Colon (tissue), 2 donors: ENCODE measurements at regions not wholly inside any gene's neighbourhood (a gene's known extent, or its start where the extent isn't known, plus 50 kb on each side); places are given as distances from the start of the nearest gene placed in this dataset.
A peak's percentile ranks its signal among the peaks of the same experiment; 100 is the strongest.

Experiments
- FAIRE-seq: peaks from 2 replicates; lab custom pipeline; 2012; peaks lifted over from hg19 to GRCh38; lab: Jason Lieb, UNC
- donor health status: control.
- donor health status: control.

- no peak for FAIRE-seq
Measured at GRCh38 chr18:60555625-60556024, 183.1 kb upstream of the MC4R start.

- no peak for FAIRE-seq
Measured at GRCh38 chr18:60556326-60556725, 183.8 kb upstream of the MC4R start.

GRCh38 chr18:60560071-60560470 lies 187.5 kb upstream of the MC4R start:
- no peak for FAIRE-seq

- no peak for FAIRE-seq
Measured at GRCh38 chr18:60563082-60563481, 190.5 kb upstream of the MC4R start.

DNA sequence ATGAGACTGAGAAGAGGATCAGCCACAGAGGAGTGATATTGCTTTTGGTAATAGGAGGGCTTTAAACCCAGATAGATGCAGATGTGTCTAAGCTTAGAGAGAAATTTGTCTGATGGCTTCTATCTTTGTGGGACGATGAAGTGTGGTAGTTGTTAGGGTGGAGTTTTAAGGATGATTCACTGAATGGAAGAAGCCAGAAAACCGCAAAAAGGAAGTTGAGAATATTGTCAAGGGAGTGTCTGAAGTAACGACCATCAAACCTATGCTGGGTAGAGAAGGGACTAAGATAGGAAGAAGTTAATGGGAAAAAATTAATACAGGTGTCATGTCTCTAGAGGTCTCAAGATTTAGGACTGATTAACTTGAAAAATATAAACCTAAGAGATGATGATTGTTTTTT lies 195.6 kb upstream of the MC4R start:
- no peak for FAIRE-seq

GRCh38 chr18:60570172-60570571 lies 197.6 kb upstream of the MC4R start:
- FAIRE-seq = no peak

GRCh38 chr18:60577457-60577856 lies 204.9 kb upstream of the MC4R start:
- FAIRE-seq = no peak

DNA sequence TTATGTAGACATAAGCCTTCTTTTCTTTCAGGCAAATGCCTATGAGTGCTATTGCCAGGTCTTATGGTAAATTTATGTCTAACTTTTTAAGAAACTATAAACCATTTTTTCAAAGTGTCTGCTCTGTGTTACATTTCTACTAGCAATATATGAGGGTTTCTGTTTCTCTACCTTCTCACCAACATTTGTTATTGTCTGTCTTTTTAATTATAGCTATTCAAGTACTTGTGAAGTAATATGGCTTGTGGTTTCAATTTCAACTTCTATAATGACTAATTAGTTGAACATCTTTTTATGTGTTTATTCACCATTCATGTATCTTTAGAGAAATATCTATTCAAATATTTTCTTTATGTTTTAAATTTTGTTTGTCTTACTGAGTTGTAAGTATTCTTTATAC lies 213.1 kb upstream of the MC4R start:
- FAIRE-seq = peak; percentile 36

DNA sequence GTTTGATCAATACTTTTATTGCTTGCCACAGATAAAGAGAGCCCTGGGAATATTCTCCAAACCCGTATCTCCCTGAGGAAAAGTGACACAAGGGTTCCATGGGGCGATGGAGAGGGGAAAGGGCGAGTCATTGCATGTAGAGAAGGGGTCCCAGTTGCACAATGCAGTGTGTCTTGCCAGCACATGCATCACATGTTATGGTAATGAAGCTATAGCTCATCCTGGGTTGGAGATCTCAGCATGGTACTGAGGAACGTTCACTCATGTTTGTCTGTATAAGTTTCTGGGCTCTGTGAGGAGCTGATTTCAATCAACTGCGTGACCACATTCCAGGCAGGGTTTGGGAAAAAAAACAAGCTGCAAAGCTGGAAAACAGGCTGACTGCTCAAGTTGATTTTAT lies 220.7 kb upstream of the MC4R start:
- FAIRE-seq = no peak

- no peak for FAIRE-seq
Measured at GRCh38 chr18:60596928-60597327, 224.4 kb upstream of the MC4R start.

DNA sequence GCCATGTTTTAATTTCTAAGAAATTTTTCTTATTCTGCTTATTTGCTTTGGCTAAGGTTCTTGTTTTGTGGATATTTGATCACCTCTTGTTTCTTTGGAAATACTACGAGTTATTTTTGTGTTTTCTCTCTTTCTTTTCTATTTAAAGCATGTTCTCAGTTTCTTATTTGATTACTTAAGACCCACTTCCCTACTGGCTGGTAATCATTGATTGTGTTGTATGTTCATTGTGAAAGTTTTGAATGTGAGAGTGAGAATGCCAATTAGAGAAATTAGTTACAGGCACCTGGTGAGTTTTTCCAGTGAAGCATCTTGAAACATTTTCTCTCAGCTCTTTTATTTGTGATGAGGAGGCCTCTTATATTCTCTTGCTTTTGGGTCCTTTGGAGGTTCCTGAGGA lies 226.7 kb upstream of the MC4R start:
- no peak for FAIRE-seq

- FAIRE-seq = no peak
Measured at GRCh38 chr18:60599995-60600394, 227.4 kb upstream of the MC4R start.

- no peak for FAIRE-seq
Measured at GRCh38 chr18:60601249-60601648, 228.7 kb upstream of the MC4R start.

GRCh38 chr18:60623331-60623730 lies 250.8 kb upstream of the MC4R start:
- no peak for FAIRE-seq

- no peak for FAIRE-seq
Measured at GRCh38 chr18:60624207-60624606, 251.6 kb upstream of the MC4R start.

DNA sequence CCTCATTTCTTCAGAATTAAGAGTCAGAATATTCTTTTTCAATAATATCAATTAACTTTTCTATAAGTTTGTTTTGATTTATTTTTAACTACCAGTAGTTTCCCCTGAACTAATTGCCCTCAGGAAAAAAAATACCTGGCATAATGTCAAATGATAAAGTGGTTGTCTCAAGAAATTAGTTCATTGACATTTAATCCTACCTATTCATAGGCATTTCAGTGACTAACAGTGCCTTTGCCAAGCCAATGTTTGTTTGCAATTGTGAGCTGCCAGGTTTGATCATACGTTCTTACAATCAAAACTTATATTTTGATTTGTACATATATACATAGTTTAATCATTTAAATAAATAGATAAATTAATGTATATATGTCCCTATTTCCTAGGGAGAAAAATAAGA lies 267.3 kb upstream of the MC4R start:
- FAIRE-seq = no peak

GRCh38 chr18:60643009-60643408 lies 270.4 kb upstream of the MC4R start:
- FAIRE-seq = no peak

GRCh38 chr18:60646725-60647124 lies 274.1 kb upstream of the MC4R start:
- no peak for FAIRE-seq

GRCh38 chr18:60649107-60649506 lies 276.5 kb upstream of the MC4R start:
- FAIRE-seq = no peak

DNA sequence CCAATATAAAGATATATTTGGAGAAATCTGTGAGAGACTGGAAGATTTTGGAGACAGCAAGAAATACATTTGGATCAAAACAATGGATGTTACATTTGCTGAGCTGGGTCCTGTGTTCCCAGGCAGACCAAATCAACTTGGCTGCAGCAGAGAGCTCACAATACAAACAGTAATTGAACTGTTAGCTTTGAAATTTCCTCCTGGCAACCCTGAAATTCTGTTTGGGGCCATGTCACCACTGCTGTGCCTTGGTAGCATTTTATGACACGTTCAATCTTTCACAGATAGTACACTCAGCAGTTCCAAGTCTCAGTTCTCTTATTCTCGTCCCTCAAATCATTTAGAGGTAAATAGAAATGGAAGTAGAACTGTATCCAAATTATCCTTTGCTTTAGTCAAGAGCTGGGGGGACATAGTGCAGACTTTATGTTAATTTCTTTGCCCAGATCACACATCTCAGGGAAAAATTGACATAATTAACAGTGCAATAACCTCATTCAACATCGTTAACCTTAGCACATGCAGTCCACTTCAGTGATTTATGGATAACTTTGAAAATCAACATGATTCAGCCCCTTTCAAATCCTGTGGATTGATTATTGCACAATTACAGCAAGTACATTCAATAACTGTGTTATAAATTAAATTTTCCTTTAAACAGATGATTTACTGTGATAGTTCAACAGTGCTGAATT lies 277.4 kb upstream of the MC4R start:
- no peak for FAIRE-seq

DNA sequence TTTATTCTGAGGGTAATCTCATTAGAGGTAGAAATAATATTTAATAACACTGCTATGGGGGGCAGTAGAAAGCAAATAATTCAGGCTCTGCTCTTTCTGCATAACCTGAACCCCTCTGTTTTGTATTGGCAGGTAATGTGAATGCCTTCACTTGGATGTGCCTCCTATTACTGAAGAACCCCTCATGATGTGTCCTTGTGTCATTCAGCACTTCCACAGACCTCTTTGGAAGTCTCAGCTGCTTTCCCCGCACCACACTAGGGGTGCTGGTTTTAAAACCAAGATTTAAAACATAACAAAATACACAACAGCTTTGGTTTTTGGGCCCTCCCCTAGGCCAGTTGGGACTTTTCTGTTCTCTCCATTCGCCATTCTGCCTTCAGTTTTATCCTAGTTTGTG lies 281.7 kb upstream of the MC4R start:
- FAIRE-seq = no peak

DNA sequence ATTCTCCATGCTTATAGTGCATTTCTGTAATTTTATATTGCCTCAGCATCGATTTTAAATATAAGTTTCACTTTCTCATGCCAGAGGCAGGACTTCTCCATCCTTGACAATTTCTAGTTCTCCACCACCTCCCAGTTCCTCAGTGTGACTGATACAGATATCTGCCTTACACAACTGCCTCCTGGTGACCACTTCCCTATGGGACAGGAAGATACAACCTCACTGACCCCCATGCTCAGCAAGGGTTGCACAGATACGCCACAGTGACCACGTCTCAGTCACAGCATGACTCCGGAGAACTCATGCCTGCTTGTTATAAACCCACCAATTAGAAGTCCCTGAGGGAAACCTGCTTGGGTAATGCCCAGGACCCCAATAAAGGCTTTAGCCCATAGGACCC lies 284.0 kb upstream of the MC4R start:
- FAIRE-seq = no peak

DNA sequence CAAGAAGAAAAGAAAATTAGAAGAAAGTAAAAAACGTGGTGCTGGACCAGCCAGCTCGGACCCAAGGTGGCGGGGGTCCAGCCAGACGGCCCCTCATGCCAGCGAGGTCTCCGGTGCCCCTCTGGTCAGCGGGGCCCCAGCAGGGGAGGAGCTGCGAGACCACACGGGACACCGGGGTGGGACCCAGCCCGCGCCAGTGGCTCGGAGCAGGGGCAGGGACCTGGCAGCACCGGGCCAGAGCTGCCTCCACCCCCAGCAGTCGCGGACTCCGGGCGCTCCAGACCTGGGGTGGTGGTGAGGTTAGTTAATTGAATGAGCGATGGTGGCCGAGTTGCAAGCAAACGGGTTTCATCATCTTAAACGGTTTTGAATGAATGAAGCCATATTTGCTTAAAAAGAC lies 289.9 kb upstream of the MC4R start:
- no peak for FAIRE-seq

- FAIRE-seq = no peak
Measured at GRCh38 chr18:60663060-60663989, 290.8 kb upstream of the MC4R start.
